HepG2 (cell line): ENCODE measurements at regions not wholly inside any gene's neighbourhood (a gene's known extent, or its start where the extent isn't known, plus 50 kb on each side); places are given as distances from the start of the nearest gene placed in this dataset.
"Not testable (repeated sequence)": the region's sequence is repeated elsewhere in the genome, so short reads cannot be mapped to it uniquely, and the experiment has no call there.

ENCODE experiments used
- ATF7-NPFF ChIP-seq: sonication (generic); formaldehyde crosslinking; IDR thresholded peaks from 2 replicates; pipeline ENCODE4 v1.8.1; 2023; ENCODE audit warnings: mild to moderate bottlenecking, low read depth, missing genetic modification reagents, moderate library complexity
- CCDC6 ChIP-seq: sonication (generic); formaldehyde crosslinking; IDR thresholded peaks from 2 replicates; pipeline ENCODE4 v1.8.1; 2022; ENCODE audit warnings: mild to moderate bottlenecking, missing genetic modification reagents, moderate library complexity
- CTCF ChIP-seq: sonication (generic); formaldehyde crosslinking; IDR thresholded peaks from 2 replicates; pipeline ENCODE4 v1.5.0; 2020; ENCODE audit warnings: mild to moderate bottlenecking, missing genetic modification reagents, moderate library complexity
- ESRRA ChIP-seq: sonication (generic); formaldehyde crosslinking; IDR thresholded peaks from 2 replicates; pipeline ENCODE4 v1.5.1; 2020; ENCODE audit warnings: mild to moderate bottlenecking, low read depth, missing genetic modification reagents
- HOXA3 ChIP-seq: sonication (generic); formaldehyde crosslinking; IDR thresholded peaks from 2 replicates; pipeline ENCODE4 v1.5.0; 2020; ENCODE audit warnings: missing genetic modification reagents
- KLF12 ChIP-seq: sonication (generic); formaldehyde crosslinking; IDR thresholded peaks from 2 replicates; pipeline ENCODE4 v1.4.0; 2020; ENCODE audit warnings: missing genetic modification reagents, borderline replicate concordance
- MAX ChIP-seq: IDR thresholded peaks from 2 replicates; pipeline ENCODE4 v1.6.1; 2012; ENCODE audit warnings: inconsistent platforms
- MAZ ChIP-seq, 2 experiments: sonication (generic) in 1 of 2; formaldehyde crosslinking in 1 of 2; IDR thresholded peaks; 2 replicates each; pipeline versions ENCODE4 v1.5.0 to v1.6.1; 2012 to 2020; ENCODE audit warnings: low read depth in 2 of 2, mild to moderate bottlenecking in 2 of 2, borderline replicate concordance in 1 of 2, improper control_type of control experiment in 1 of 2, low read length in 1 of 2, missing genetic modification reagents in 1 of 2, moderate library complexity in 1 of 2
- MIER3 ChIP-seq: IDR thresholded peaks from 2 replicates; pipeline ENCODE4 v1.6.1; 2016; ENCODE audit warnings: missing compliant biosample characterization, borderline replicate concordance
- MXD4 ChIP-seq: IDR thresholded peaks from 2 replicates; pipeline ENCODE4 v1.6.1; 2016; ENCODE audit warnings: mild to moderate bottlenecking, missing biosample characterization, missing genetic modification reagents
- SALL1 ChIP-seq: sonication (generic); formaldehyde crosslinking; IDR thresholded peaks from 2 replicates; pipeline ENCODE4 v1.8.0; 2022; ENCODE audit warnings: mild to moderate bottlenecking, missing genetic modification reagents
- SAP130 ChIP-seq: IDR thresholded peaks from 2 replicates; pipeline ENCODE4 v1.6.1; 2016; ENCODE audit warnings: low read depth
- SIN3A ChIP-seq: IDR thresholded peaks from 2 replicates; pipeline ENCODE4 v1.6.1; 2011; ENCODE audit warnings: low read depth, mild to moderate bottlenecking, control low read depth, low read length, borderline replicate concordance
- SOX13 ChIP-seq, 3 experiments: fragments of 450-650 bp in 1 of 3; sonication (generic) in 1 of 3; formaldehyde crosslinking in 1 of 3; IDR thresholded peaks in 2 of 3; conservative IDR thresholded peaks in 1 of 3; 2 replicates each; pipeline versions ENCODE4 v1.5.0 to v1.6.1; 2016 to 2020; ENCODE audit warnings: antibody characterized with exemption in 1 of 3, mild to moderate bottlenecking in 1 of 3, missing compliant biosample characterization in 1 of 3, missing genetic modification reagents in 1 of 3, moderate library complexity in 1 of 3
- SOX5 ChIP-seq: IDR thresholded peaks from 2 replicates; pipeline ENCODE4 v1.6.1; 2016; ENCODE audit warnings: borderline replicate concordance
- THAP11 ChIP-seq: IDR thresholded peaks from 2 replicates; pipeline ENCODE4 v1.6.1; 2016; ENCODE audit warnings: missing biosample characterization, missing genetic modification reagents
- ZNF543 ChIP-seq: sonication (generic); formaldehyde crosslinking; IDR thresholded peaks from 2 replicates; pipeline ENCODE4 v1.4.0; 2020; ENCODE audit warnings: mild to moderate bottlenecking, missing genetic modification reagents
- ZNF691 ChIP-seq: sonication (generic); formaldehyde crosslinking; IDR thresholded peaks from 2 replicates; pipeline ENCODE4 v1.4.0; 2020; ENCODE audit warnings: missing genetic modification reagents, low read depth, mild to moderate bottlenecking, borderline replicate concordance
- ZNF766 ChIP-seq: sonication (generic); formaldehyde crosslinking; IDR thresholded peaks from 2 replicates; pipeline ENCODE4 v1.5.0; 2020; ENCODE audit warnings: missing genetic modification reagents, borderline replicate concordance
- ZSCAN21 ChIP-seq: sonication (generic); formaldehyde crosslinking; IDR thresholded peaks from 2 replicates; pipeline ENCODE4 v1.8.0; 2022; ENCODE audit warnings: mild to moderate bottlenecking, missing genetic modification reagents, moderate library complexity, borderline replicate concordance
- TF ChIP-seq, protein P1 (sequence below): IDR thresholded peaks from 2 replicates; pipeline ENCODE4 v1.6.1; 2016; ENCODE audit warnings: missing compliant biosample characterization, missing genetic modification reagents, borderline replicate concordance
- TF ChIP-seq, protein P2 (sequence below): sonication (generic); formaldehyde crosslinking; conservative IDR thresholded peaks from 2 replicates; pipeline ENCODE4 v1.8.0; 2022; ENCODE audit warnings: mild to moderate bottlenecking, moderate library complexity, missing genetic modification reagents

DNA sequence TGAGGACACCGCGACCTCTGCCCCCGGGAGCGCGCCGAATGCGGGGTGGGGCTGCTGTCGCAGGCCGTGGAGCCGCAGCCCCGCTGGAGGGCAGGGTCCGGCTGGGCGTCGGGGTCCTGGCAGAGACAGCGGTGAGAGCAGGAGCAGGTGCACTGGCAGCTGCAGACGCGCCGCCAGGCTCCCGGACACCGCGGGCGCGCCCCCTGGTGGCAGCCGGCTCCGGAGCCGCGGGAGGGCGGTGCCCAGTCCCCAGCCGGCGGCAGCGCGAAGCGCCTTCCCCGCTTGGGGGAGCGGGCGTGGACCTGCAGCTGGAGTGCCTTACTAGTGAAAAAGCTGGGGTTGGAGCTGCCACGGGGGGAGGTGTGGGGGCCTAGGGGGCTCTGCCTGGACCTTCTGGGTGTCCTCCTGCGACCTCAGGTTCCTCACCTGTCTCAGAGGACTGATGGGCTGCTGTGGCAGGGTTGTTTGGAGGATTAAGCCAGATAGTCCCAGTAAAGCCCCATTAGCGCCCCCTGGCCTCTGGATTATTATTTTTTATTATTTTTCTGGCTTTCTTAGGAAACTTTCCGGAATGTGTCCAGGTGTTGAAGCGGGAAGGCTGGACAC, 274.2 kb downstream of the CCDC74A start (continued):
- TF ChIP-seq CCDC6 (peak; percentile 53; the same call in 1 of the 2 replicates), THAP11 (CRISPR knock-in tag) (0 out of 2 replicates have a peak, but pooled peaks have one; percentile 19), ZNF766 (CRISPR knock-in tag) (0 out of 2 replicates have a peak, but pooled peaks have one; percentile 45), HOXA3 (CRISPR knock-in tag) (peak; percentile 25; the same call in 1 of the 2 replicates), MAX (peak; percentile 45; the same call in 1 of the 2 replicates), SOX5 (CRISPR knock-in tag) (0 out of 2 replicates have a peak, but pooled peaks have one; percentile 16), MXD4 (CRISPR knock-in tag) (0 out of 2 replicates have a peak, but pooled peaks have one; percentile 34), ZNF691 (CRISPR knock-in tag) (0 out of 2 replicates have a peak, but pooled peaks have one; percentile 29), SALL1 (CRISPR knock-in tag) (peak; percentile 54; the same call in 1 of the 2 replicates), KLF12 (CRISPR knock-in tag) (peak; percentile 83; the same call in 1 of the 2 replicates), ZNF543 (CRISPR knock-in tag) (0 out of 2 replicates have a peak, but pooled peaks have one; percentile 15), CTCF (CRISPR knock-in tag) (peak; percentile 79), SAP130 (peak; percentile 49), MIER3 (CRISPR knock-in tag) (0 out of 2 replicates have a peak, but pooled peaks have one; percentile 24), ZSCAN21 (CRISPR knock-in tag) (peak; percentile 61; the same call in 1 of the 2 replicates), MAZ (CRISPR knock-in tag; IDR thresholded peaks at IDR 0.05; ENCODE audit: low read depth) (0 out of 2 replicates have a peak, but pooled peaks have one; percentile 35), ATF7-NPFF (0 out of 2 replicates have a peak, but pooled peaks have one; percentile 44), ESRRA (CRISPR knock-in tag) (peak; percentile 66; the same call in 1 of the 2 replicates), SIN3A (0 out of 2 replicates have a peak, but pooled peaks have one; percentile 26), SOX13 (CRISPR knock-in tag; conservative IDR thresholded peaks at IDR 0.05 in 1 of 2, IDR thresholded peaks at IDR 0.05 in 1 of 2) (0 out of 4 replicates have a peak, but pooled peaks of 1 of the 2 experiments have one; percentile 14)
- TF ChIP-seq, protein P1, sequence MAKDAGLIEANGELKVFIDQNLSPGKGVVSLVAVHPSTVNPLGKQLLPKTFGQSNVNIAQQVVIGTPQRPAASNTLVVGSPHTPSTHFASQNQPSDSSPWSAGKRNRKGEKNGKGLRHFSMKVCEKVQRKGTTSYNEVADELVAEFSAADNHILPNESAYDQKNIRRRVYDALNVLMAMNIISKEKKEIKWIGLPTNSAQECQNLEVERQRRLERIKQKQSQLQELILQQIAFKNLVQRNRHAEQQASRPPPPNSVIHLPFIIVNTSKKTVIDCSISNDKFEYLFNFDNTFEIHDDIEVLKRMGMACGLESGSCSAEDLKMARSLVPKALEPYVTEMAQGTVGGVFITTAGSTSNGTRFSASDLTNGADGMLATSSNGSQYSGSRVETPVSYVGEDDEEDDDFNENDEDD (CRISPR knock-in tag), result peak; percentile 64; the same call in 1 of the 2 replicates
- not testable (repeated sequence) for TF ChIP-seq MAZ (IDR thresholded peaks at IDR 0.05; ENCODE audit: borderline replicate concordance, low read depth, low read length); SOX13 (IDR thresholded peaks at IDR 0.05)
- TF ChIP-seq, protein P2, sequence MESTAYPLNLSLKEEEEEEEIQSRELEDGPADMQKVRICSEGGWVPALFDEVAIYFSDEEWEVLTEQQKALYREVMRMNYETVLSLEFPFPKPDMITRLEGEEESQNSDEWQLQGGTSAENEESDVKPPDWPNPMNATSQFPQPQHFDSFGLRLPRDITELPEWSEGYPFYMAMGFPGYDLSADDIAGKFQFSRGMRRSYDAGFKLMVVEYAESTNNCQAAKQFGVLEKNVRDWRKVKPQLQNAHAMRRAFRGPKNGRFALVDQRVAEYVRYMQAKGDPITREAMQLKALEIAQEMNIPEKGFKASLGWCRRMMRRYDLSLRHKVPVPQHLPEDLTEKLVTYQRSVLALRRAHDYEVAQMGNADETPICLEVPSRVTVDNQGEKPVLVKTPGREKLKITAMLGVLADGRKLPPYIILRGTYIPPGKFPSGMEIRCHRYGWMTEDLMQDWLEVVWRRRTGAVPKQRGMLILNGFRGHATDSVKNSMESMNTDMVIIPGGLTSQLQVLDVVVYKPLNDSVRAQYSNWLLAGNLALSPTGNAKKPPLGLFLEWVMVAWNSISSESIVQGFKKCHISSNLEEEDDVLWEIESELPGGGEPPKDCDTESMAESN, result peak; percentile 50; the same call in 1 of the 2 replicates
